GM21786 (cell line): ENCODE measurements at regions not wholly inside any gene's neighbourhood (a gene's known extent, or its start where the extent isn't known, plus 50 kb on each side); places are given as distances from the start of the nearest gene placed in this dataset.

Experiments
- ATAC-seq: cut with Tn5 transposase; IDR thresholded peaks from one replicate; pipeline ENCODE4 v1.9.1; 2021; ENCODE audit not compliant: unreplicated experiment

GRCh38 chr6:164581563-164581962, 727.8 kb downstream of the C6orf118 start:
- no peak for ATAC-seq

- ATAC-seq = no peak
Measured at GRCh38 chr6:164579035-164579434, 730.4 kb downstream of the C6orf118 start.

- no peak for ATAC-seq
Measured at GRCh38 chr6:164578616-164579015, 730.8 kb downstream of the C6orf118 start.

- ATAC-seq = no peak
Measured at GRCh38 chr6:164570801-164571200, 738.6 kb downstream of the C6orf118 start.

- no peak for ATAC-seq
Measured at GRCh38 chr6:164569509-164569908, 739.9 kb downstream of the C6orf118 start.

- ATAC-seq = no peak
Measured at GRCh38 chr6:164563924-164564323, 745.5 kb downstream of the C6orf118 start.

- no peak for ATAC-seq
Measured at GRCh38 chr6:164561656-164562055, 747.7 kb downstream of the C6orf118 start.

- no peak for ATAC-seq
Measured at GRCh38 chr6:164554700-164555476, 754.5 kb downstream of the C6orf118 start.

GRCh38 chr6:164554226-164554625, 755.2 kb downstream of the C6orf118 start:
- no peak for ATAC-seq

- ATAC-seq = no peak
Measured at GRCh38 chr6:164551706-164552105, 757.7 kb downstream of the C6orf118 start.

- ATAC-seq = no peak
Measured at GRCh38 chr6:164547076-164547475, 762.3 kb downstream of the C6orf118 start.

- ATAC-seq = no peak
Measured at GRCh38 chr6:164546263-164546662, 763.1 kb downstream of the C6orf118 start.

GRCh38 chr6:164534070-164534766, 775.2 kb downstream of the C6orf118 start:
- no peak for ATAC-seq

- no peak for ATAC-seq
Measured at GRCh38 chr6:164533045-164533362, 776.4 kb downstream of the C6orf118 start.

- no peak for ATAC-seq
Measured at GRCh38 chr6:164532198-164533044, 777.0 kb downstream of the C6orf118 start.

- no peak for ATAC-seq
Measured at GRCh38 chr6:164531736-164532135, 777.7 kb downstream of the C6orf118 start.

- ATAC-seq = no peak
Measured at GRCh38 chr6:164528539-164528938, 780.9 kb downstream of the C6orf118 start.

- ATAC-seq = no peak
Measured at GRCh38 chr6:164523087-164523654, 786.2 kb downstream of the C6orf118 start.

GRCh38 chr6:164520916-164521315, 788.5 kb downstream of the C6orf118 start:
- no peak for ATAC-seq

GRCh38 chr6:164507206-164507940, 802.0 kb downstream of the C6orf118 start:
- peak; percentile 86 for ATAC-seq

- ATAC-seq = no peak
Measured at GRCh38 chr6:164505425-164505824, 804.0 kb downstream of the C6orf118 start.
